VCaP (cell line): ENCODE measurements at regions not wholly inside any gene's neighbourhood (a gene's known extent, or its start where the extent isn't known, plus 50 kb on each side); places are given as distances from the start of the nearest gene placed in this dataset.

Source experiments
- H3K27ac ChIP-seq: fragments of 450-650 bp; 2 replicates; pipeline ENCODE4 v1.5.1; 2017
- TF ChIP-seq, protein P1 (sequence below): fragments of 450-650 bp; conservative IDR thresholded peaks from 2 replicates; pipeline ENCODE4 v1.5.1; 2017; ENCODE audit warnings: mild to moderate bottlenecking, moderate library complexity

DNA sequence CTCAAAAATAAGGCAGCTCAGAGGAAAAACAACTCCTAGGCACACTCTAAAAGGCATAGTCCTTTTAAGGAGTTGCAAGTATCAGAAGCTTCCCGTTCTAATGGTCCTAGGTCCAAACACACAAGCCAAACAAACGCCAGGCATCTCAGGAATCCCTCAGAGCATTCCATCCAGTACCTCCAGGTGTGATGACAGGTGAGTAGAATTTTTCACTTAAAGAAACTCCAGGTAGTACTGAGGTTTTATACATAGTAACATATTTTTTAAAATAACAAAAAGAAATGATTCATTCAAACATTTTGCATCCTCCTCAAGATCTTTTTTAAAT is 1092.3 kb downstream of the TUSC7 start:
- TF ChIP-seq, protein P1, sequence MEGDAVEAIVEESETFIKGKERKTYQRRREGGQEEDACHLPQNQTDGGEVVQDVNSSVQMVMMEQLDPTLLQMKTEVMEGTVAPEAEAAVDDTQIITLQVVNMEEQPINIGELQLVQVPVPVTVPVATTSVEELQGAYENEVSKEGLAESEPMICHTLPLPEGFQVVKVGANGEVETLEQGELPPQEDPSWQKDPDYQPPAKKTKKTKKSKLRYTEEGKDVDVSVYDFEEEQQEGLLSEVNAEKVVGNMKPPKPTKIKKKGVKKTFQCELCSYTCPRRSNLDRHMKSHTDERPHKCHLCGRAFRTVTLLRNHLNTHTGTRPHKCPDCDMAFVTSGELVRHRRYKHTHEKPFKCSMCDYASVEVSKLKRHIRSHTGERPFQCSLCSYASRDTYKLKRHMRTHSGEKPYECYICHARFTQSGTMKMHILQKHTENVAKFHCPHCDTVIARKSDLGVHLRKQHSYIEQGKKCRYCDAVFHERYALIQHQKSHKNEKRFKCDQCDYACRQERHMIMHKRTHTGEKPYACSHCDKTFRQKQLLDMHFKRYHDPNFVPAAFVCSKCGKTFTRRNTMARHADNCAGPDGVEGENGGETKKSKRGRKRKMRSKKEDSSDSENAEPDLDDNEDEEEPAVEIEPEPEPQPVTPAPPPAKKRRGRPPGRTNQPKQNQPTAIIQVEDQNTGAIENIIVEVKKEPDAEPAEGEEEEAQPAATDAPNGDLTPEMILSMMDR: no peak
- H3K27ac ChIP-seq: no peak overlapping the region

DNA sequence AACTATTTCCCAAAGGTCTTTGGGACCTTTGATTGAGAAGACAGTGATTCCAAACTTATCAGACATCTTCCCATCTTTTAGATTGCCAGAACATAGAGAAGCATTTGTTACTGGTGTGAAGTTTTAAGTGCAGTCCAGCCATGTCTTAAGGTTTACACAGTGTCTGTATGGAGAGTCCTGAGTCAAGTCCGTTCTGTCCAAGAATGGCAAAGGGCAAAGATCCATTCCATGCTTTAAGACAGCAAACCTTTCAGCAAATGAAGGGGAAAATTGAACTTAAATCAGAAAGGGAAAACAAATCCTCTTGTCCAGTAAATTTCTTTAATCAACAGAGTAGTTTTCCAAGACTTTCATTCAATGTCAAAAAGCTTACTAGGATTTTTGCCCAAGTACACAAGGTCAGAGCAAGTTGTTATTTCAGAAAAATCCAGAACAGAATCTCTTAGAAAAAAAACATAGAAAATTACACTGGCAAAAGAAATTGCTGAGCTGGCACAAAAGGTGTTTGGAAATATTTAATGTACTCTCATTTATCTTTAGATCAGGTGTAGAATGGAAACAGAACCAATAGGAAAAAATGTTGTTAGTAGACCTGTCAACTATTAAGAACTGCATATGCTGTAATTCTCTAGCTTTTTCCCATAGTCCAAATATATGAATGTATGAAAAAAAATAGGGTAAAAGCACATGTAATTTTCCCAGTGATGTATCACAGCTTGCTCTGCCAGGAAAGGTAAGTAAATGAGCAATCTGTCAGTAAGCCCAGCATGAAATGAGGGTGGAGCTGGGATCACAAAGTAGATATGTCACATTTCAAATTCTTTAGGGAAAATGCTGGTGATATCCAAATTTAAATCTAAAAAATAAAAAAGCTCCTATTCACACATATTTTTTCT is 1099.9 kb downstream of the TUSC7 start:
- H3K27ac ChIP-seq: no peak overlapping the region
- TF ChIP-seq, protein P1: no peak

DNA sequence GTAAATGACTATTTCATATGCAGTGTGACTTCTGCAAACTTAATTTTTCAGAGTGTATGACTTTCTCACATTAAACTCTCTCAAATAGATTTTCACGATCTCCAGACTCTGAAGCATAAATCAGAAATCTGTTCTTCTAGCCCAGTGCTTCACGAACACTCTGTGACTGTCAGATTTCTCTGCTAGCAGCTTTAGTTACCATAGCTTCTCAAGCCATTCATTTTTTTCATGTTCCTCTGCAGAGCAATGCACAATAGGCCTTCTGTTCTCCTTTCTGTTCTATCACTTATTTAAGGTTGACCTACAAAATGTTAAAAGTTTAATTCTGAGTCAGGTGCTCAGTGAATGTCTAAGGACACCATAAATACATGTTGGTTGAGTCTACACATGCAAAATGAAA is 1102.2 kb downstream of the TUSC7 start:
- TF ChIP-seq, protein P1: no peak
- no peak overlapping the region for H3K27ac ChIP-seq

DNA sequence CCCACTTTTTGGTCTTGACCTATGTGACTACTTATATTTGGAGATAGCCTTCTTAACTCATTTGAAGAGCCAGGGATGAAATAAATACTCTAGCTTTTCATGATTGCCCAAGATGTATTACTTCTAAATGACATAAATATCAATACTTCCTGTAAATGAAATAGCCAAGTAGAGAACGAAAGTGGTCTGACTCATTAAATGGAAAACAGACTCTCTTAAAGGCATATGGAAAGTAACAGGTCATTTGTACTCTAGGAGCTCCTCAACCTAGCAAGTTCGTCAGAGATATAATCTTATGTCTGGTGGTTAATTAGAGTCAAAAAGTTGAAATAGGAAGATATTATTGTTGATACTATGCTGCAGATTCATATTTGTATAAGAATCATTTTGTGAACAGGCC is 1105.4 kb downstream of the TUSC7 start:
- TF ChIP-seq, protein P1: no peak
- no peak overlapping the region for H3K27ac ChIP-seq

DNA sequence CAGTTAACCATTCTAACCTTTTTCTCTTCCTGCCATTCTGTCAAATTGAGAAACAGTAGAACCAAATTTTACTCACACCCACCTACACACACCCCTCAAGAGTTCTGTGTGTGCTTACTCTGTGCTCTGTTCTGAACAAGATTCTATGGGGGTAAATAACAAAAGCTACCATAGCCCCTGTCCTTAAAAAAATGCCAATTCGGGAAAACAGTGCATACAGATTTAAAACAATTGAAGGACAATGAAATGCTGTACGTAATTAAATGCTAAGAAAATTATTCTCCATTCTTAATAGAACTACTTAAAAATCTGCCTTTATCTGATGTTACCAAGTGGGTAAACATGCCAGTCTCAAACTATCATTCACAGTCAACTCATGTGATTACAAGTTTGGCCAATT is 1107.5 kb downstream of the TUSC7 start:
- TF ChIP-seq, protein P1: no peak
- no peak overlapping the region for H3K27ac ChIP-seq

DNA sequence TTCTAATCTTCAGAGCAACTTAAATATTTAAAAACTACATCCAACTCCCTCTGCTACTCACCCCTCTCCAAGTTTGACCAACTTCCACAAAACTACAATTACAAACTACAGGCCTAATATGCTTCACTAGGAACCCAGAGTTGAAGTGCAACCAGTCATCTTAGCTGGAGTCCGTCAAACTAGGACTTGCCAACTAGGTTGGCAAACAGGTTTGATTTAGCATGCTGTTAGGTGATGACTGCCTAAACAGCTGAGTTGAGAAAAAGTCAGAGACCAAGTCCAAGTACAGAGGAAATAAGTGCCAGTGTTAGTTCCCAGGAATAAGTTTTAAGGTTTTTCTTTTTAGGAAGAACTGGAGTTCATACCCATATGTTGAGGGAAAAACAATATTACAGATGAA is 1109.0 kb downstream of the TUSC7 start:
- TF ChIP-seq, protein P1: no peak
- H3K27ac ChIP-seq: no peak overlapping the region

DNA sequence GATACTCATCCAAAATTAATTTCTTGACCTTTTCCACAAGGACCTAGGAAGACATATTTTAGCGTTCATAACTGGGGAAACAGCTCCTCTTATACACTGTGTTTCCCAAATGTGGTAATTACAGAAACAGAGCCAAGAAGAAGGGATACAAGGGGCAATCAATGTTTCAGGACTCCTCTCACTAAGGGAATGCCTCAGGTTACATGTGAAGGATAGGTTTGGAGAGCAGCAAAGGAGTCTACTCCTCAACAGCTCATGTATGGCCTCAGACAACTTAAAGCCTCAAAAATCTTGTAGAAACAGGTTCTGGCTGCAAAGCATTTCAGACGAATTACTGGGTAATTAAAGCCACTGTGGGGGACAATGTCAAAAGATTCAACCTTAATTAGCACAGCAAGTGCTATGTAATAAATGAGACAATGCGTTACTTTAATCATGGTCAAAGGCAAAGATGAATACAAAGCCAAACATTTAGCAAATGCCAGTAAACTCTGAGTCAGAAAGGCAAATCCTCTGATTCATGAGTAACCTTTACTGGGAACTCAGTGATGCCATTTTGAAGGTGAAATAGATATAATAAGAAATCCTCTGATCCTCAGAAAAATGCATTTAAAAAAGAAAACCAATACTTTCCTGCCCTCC is 1111.2 kb downstream of the TUSC7 start:
- TF ChIP-seq, protein P1: no peak
- no peak overlapping the region for H3K27ac ChIP-seq
